NB4 (cell line): ENCODE measurements at regions not wholly inside any gene's neighbourhood (a gene's known extent, or its start where the extent isn't known, plus 50 kb on each side); places are given as distances from the start of the nearest gene placed in this dataset.

Experiments used
- CTCF ChIP-seq: IDR thresholded peaks from one replicate; pipeline ENCODE4 v1.5.1; 2012; ENCODE audit warnings: low read depth, low read length
- MAX ChIP-seq: IDR thresholded peaks from 2 replicates; pipeline ENCODE4 v1.6.1; 2011; ENCODE audit warnings: low read depth, low read length
- MYC ChIP-seq: IDR thresholded peaks from 2 replicates; pipeline ENCODE4 v1.6.1; 2011; ENCODE audit warnings: low read depth, low read length
- POLR2A ChIP-seq: IDR thresholded peaks from 2 replicates; pipeline ENCODE4 v1.6.1; 2011; ENCODE audit warnings: mild to moderate bottlenecking; ENCODE audit not compliant: insufficient read length; ENCODE audit errors: extremely low read depth

- no peak for TF ChIP-seq MYC
- peak; percentile 53 for TF ChIP-seq CTCF
- no peak for TF ChIP-seq POLR2A
- TF ChIP-seq MAX: no peak
Measured at GRCh38 chr16:65704866-65705265, 583.0 kb upstream of the CDH11 start.
